Ishikawa (cell line): ENCODE measurements at regions not wholly inside any gene's neighbourhood (a gene's known extent, or its start where the extent isn't known, plus 50 kb on each side); places are given as distances from the start of the nearest gene placed in this dataset.

Experiments used
- MAX ChIP-seq: IDR thresholded peaks from 2 replicates; pipeline ENCODE4 v1.6.1; 2012
- RAD21 ChIP-seq: IDR thresholded peaks from 2 replicates; pipeline ENCODE4 v1.6.1; 2012; ENCODE audit warnings: low read depth
- REST ChIP-seq: IDR thresholded peaks from 2 replicates; pipeline ENCODE4 v1.6.1; 2012; ENCODE audit warnings: low read depth, mild to moderate bottlenecking

GRCh38 chr2:64328756-64329155 lies 125.2 kb upstream of the LGALSL start:
- TF ChIP-seq REST: no peak
- no peak for TF ChIP-seq MAX
- no peak for TF ChIP-seq RAD21
